Transverse colon (tissue), 4 donors: ENCODE measurements at regions not wholly inside any gene's neighbourhood (a gene's known extent, or its start where the extent isn't known, plus 50 kb on each side); places are given as distances from the start of the nearest gene placed in this dataset.

Experiments
- DNase-seq: peaks from one replicate; pipeline ENCODE4 v3.0.0-alpha.2; 2019
- H3K27ac ChIP-seq, 4 donors: fragments of 200-600 bp; sonication (generic); 2 replicates each; pipeline ENCODE4 v1.5.1; 2016 to 2018; ENCODE audit warnings: inconsistent platforms in 4 of 4
- H3K27me3 ChIP-seq: fragments of 200-600 bp; sonication (generic); 2 replicates; pipeline ENCODE4 v1.5.1; 2017; ENCODE audit warnings: inconsistent platforms
- H3K36me3 ChIP-seq, 4 donors: fragments of 200-600 bp; sonication (generic); 2 replicates each; pipeline ENCODE4 v1.5.1; 2017 to 2019; ENCODE audit warnings: inconsistent platforms in 4 of 4
- H3K4me1 ChIP-seq, 4 donors: fragments of 200-600 bp; sonication (generic); 2 replicates each; pipeline ENCODE4 v1.5.1; 2017 to 2020; ENCODE audit warnings: inconsistent platforms in 4 of 4
- H3K4me3 ChIP-seq, 4 donors: fragments of 200-600 bp; sonication (generic); 1 replicate in 1 of 4; 2 replicates in 3 of 4; pipeline versions ENCODE4 v1.5.1 to v1.6.1; 2017 to 2019; ENCODE audit warnings: inconsistent platforms in 4 of 4
- H3K9me3 ChIP-seq, 2 donors: fragments of 200-600 bp; sonication (generic); 2 replicates each; pipeline ENCODE4 v1.5.1; 2017 to 2019; ENCODE audit warnings: inconsistent platforms in 2 of 2
- CTCF ChIP-seq, 5 experiments: fragments of 200-600 bp in 3 of 5; fragments of 450-650 bp in 2 of 5; sonication (generic) in 3 of 5; IDR thresholded peaks; 1 replicate in 2 of 5; 2 replicates in 3 of 5; pipeline ENCODE4 v1.5.1; 2016 to 2017; ENCODE audit warnings: antibody characterized with exemption in 5 of 5, inconsistent platforms in 3 of 5, mild to moderate bottlenecking in 2 of 5, moderate library complexity in 1 of 5
- EP300 ChIP-seq: sonication (generic); formaldehyde crosslinking; IDR thresholded peaks from one replicate; pipeline ENCODE4 v1.6.1; 2017; ENCODE audit warnings: antibody characterized with exemption, low read depth
- POLR2A ChIP-seq: fragments of 450-650 bp; IDR thresholded peaks from one replicate; pipeline ENCODE4 v1.6.1; 2016; ENCODE audit warnings: antibody characterized with exemption, mild to moderate bottlenecking, moderate library complexity
- POLR2AphosphoS5 ChIP-seq, 3 donors: sonication (generic); formaldehyde crosslinking; IDR thresholded peaks; one replicate each; pipeline ENCODE4 v1.6.1; 2016; ENCODE audit warnings: antibody characterized with exemption in 3 of 3
- WGBS, 2 donors: methylation state at CpG; one replicate each; pipeline ENCODE4 v1.1.5; 2018; ENCODE audit warnings: low coverage in 1 of 2; 5-methylcytosine and 5-hydroxymethylcytosine counted together
- in situ Hi-C, 4 donors: fragments of 200-750 bp; cut with MboI; loops; one replicate each; pipeline versions ENCODE4 v1.15.0 to v1.15.1; 2017; ENCODE audit warnings: low sequenced_read_pairs in 3 of 4, low pct_ligation_motif_present in 1 of 4, low pct_unique_long_range_greater_than_20kb in 1 of 4
- intact Hi-C: fragments of 100-400 bp; cut with DNase I; formaldehyde crosslinking; loops from one replicate; pipeline ENCODE4 v1.15.1; 2023; ENCODE audit warnings: low total_unique reads

- intact Hi-C loops (no loop called here), in situ Hi-C loops (no loop called here)
- H3K4me1 ChIP-seq, result no peaks in the 10 kb centered on the region
- H3K9me3 ChIP-seq, result no peaks in the 10 kb centered on the region
- WGBS, 2 donors, result 84 to 94% methylated on average over 5 of the region's 5 CpGs
- no peak for DNase-seq
- TF ChIP-seq EP300 (no peak), POLR2A (no peak), POLR2AphosphoS5 (IDR thresholded peaks at IDR 0.05) (no peak), CTCF (IDR thresholded peaks at IDR 0.05) (no peak)
- no peaks in the 10 kb centered on the region for H3K27me3 ChIP-seq
- no peak overlapping the region for H3K27ac ChIP-seq
- H3K36me3 ChIP-seq, result no peaks in the 10 kb centered on the region
- H3K4me3 ChIP-seq, result no peak overlapping the region
These were observed 139.3 kb upstream of the NTF3 start for GRCh38 chr12:5292651-5293050.

- no peaks in the 10 kb centered on the region for H3K36me3 ChIP-seq
- no peak overlapping the region for H3K27ac ChIP-seq
- DNase-seq, result no peak
- H3K4me1 ChIP-seq, result no peaks in the 10 kb centered on the region
- no peak overlapping the region for H3K4me3 ChIP-seq
- no peaks in the 10 kb centered on the region for H3K9me3 ChIP-seq
- TF ChIP-seq CTCF (IDR thresholded peaks at IDR 0.05), result no peak
- TF ChIP-seq POLR2AphosphoS5 (IDR thresholded peaks at IDR 0.05), result no peak
- no peak for TF ChIP-seq POLR2A
- TF ChIP-seq EP300, result no peak
- 66 to 95% methylated on average over 2 of the region's 2 CpGs for WGBS, 2 donors
- H3K27me3 ChIP-seq, result no peaks in the 10 kb centered on the region
- in situ Hi-C loops, result no loop called here
- intact Hi-C loops, result no loop called here
These were observed 138.1 kb upstream of the NTF3 start for GRCh38 chr12:5293773-5294172.

- no peaks in the 10 kb centered on the region for H3K27me3 ChIP-seq
- no peaks in the 10 kb centered on the region for H3K9me3 ChIP-seq
- H3K36me3 ChIP-seq, result no peaks in the 10 kb centered on the region
- TF ChIP-seq CTCF (IDR thresholded peaks at IDR 0.05) (no peak), POLR2A (no peak), EP300 (no peak), POLR2AphosphoS5 (IDR thresholded peaks at IDR 0.05) (no peak)
- H3K27ac ChIP-seq, result no peak overlapping the region
- H3K4me1 ChIP-seq, result no peaks in the 10 kb centered on the region
- WGBS, 2 donors, result 76 to 81% methylated on average over 3 to 11 of the region's 11 CpGs
- in situ Hi-C loops (no loop called here), intact Hi-C loops (no loop called here)
- no peak for DNase-seq
- no peak overlapping the region for H3K4me3 ChIP-seq
These were observed 137.4 kb upstream of the NTF3 start for GRCh38 chr12:5294274-5295070.

GRCh38 chr12:5295151-5295550 is 136.8 kb upstream of the NTF3 start:
- Histone ChIP-seq H3K27me3 (no peaks in the 10 kb centered on the region), H3K9me3 (no peaks in the 10 kb centered on the region), H3K4me1 (no peaks in the 10 kb centered on the region), H3K36me3 (no peaks in the 10 kb centered on the region), H3K27ac (no peak overlapping the region), H3K4me3 (no peak overlapping the region)
- no peak for DNase-seq
- 86 to 90% methylated on average over 3 of the region's 3 CpGs for WGBS, 2 donors
- in situ Hi-C loops (no loop called here), intact Hi-C loops (no loop called here)
- TF ChIP-seq POLR2A (no peak), CTCF (IDR thresholded peaks at IDR 0.05) (no peak), POLR2AphosphoS5 (IDR thresholded peaks at IDR 0.05) (no peak), EP300 (no peak)
